OCI-LY7 (cell line): ENCODE measurements at regions not wholly inside any gene's neighbourhood (a gene's known extent, or its start where the extent isn't known, plus 50 kb on each side); places are given as distances from the start of the nearest gene placed in this dataset.
"Not testable (repeated sequence)": the region's sequence is repeated elsewhere in the genome, so short reads cannot be mapped to it uniquely, and the experiment has no call there.

Source experiments
- BruUV-seq: library from RNA; stranded (reverse); fragments of 400-500 nt; replicated peaks from 2 replicates; lab custom pipeline; 2021; lab: Mats Ljungman, UMichigan
- CTCF ChIA-PET: fragments of 300-600 bp; sonication (Branson Sonifier 250); formaldehyde crosslinking; loops from one replicate; lab custom pipeline; 2022; ENCODE audit warnings: antibody characterized with exemption; ENCODE audit not compliant: unreplicated experiment; lab: Charles Lee
- POLR2A ChIA-PET: fragments of 300-600 bp; sonication (Branson Sonifier 250); formaldehyde crosslinking; loops from one replicate; lab custom pipeline; 2022; ENCODE audit warnings: antibody characterized with exemption; lab: Charles Lee
- DNase-seq: peaks from one replicate; pipeline ENCODE4 v3.0.0-alpha.2; 2015; ENCODE audit warnings: low spot score
- H2AFZ ChIP-seq: fragments of 200-600 bp; sonication (generic), shearing (Covaris generic); 2 replicates; pipeline ENCODE4 v1.6.1; 2014; ENCODE audit warnings: mild to moderate bottlenecking, antibody characterized with exemption, low read length, moderate library complexity
- H3K27ac ChIP-seq: fragments of 200-600 bp; sonication (generic); 2 replicates; pipeline ENCODE4 v1.5.1; 2014; ENCODE audit warnings: mixed run types, low read depth, mild to moderate bottlenecking, moderate library complexity, low read length, inconsistent platforms; ENCODE audit not compliant: poor library complexity, severe bottlenecking
- H3K36me3 ChIP-seq: fragments of 200-600 bp; sonication (generic); 2 replicates; pipeline ENCODE4 v1.6.1; 2014; ENCODE audit warnings: mild to moderate bottlenecking, antibody characterized with exemption, low read length, moderate library complexity, mixed read lengths; ENCODE audit not compliant: insufficient read depth
- H3K4me1 ChIP-seq: fragments of 200-600 bp; sonication (generic); 2 replicates; pipeline ENCODE4 v1.5.1; 2014; ENCODE audit warnings: mild to moderate bottlenecking, low read length; ENCODE audit not compliant: insufficient read depth, poor library complexity, severe bottlenecking
- H3K4me2 ChIP-seq: fragments of 200-600 bp; sonication (generic); 2 replicates; pipeline ENCODE4 v1.6.1; 2014; ENCODE audit warnings: mild to moderate bottlenecking, low read length
- H3K4me3 ChIP-seq: fragments of 200-600 bp; sonication (generic); 2 replicates; pipeline ENCODE4 v1.5.1; 2014; ENCODE audit warnings: mild to moderate bottlenecking, low read depth, low read length; ENCODE audit not compliant: poor library complexity, severe bottlenecking
- H3K79me2 ChIP-seq: fragments of 200-600 bp; sonication (generic); 2 replicates; pipeline ENCODE4 v1.6.1; 2016; ENCODE audit warnings: low read depth, mild to moderate bottlenecking, low read length, moderate library complexity, mixed read lengths; ENCODE audit not compliant: insufficient read depth
- H3K9me2 ChIP-seq: fragments of 200-600 bp; sonication (generic); 2 replicates; pipeline ENCODE4 v1.6.1; 2016; ENCODE audit warnings: mild to moderate bottlenecking, low read length, mixed read lengths; ENCODE audit not compliant: insufficient read depth
- H3K9me3 ChIP-seq: fragments of 200-600 bp; sonication (generic); 2 replicates; pipeline ENCODE4 v1.6.1; 2014; ENCODE audit warnings: mild to moderate bottlenecking, mixed run types, low read length, mixed read lengths
- H4K20me1 ChIP-seq: fragments of 200-600 bp; sonication (generic); 2 replicates; pipeline ENCODE4 v1.6.1; 2014; ENCODE audit warnings: mild to moderate bottlenecking, antibody characterized with exemption, low read length, moderate library complexity, mixed read lengths; ENCODE audit not compliant: insufficient read depth
- EZH2phosphoT487 ChIP-seq: fragments of 200-600 bp; sonication (generic); IDR thresholded peaks from 2 replicates; pipeline ENCODE4 v1.6.1; 2018; ENCODE audit warnings: low read depth, borderline replicate concordance, mild to moderate bottlenecking, mixed run types, antibody characterized with exemption, low read length, moderate library complexity, mixed read lengths
- intact Hi-C: fragments of 100-400 bp; cut with micrococcal nuclease; formaldehyde crosslinking; loops from one replicate; pipeline ENCODE4 v1.10.0; 2022; ENCODE audit not compliant: unreplicated experiment
- TF ChIP-seq, protein P1 (sequence below): fragments of 200-600 bp; sonication (generic); conservative IDR thresholded peaks from 2 replicates; pipeline ENCODE4 v1.5.1; 2014; ENCODE audit warnings: mild to moderate bottlenecking, antibody characterized with exemption, low read length, moderate library complexity, mixed read lengths

DNA sequence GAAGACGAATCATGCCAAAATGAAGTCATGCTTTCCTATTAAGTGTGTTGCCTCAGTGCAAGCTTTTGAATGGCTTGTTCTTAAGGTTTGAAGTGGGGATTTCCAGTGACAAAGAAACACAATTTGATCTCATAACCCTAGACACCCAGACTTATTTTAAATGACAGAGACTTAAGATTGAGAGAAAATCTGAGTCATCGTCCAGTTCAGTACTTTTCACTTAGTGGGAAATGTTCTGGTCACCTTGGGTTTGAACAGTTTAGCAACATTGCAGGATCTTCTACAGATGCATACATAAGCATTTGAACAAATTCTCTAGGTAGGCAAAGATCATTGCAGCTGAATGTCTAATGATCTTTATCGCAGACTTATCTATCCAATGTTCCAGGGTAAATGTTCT is 926.7 kb upstream of the ADAMTS5 start:
- H3K4me2 ChIP-seq, H3K79me2 ChIP-seq, DNase-seq, BruUV-seq, H3K9me3 ChIP-seq, H3K36me3 ChIP-seq, H3K27ac ChIP-seq, H3K9me2 ChIP-seq, H3K4me3 ChIP-seq, CTCF ChIA-PET, H4K20me1 ChIP-seq, H2AFZ ChIP-seq, H3K4me1 ChIP-seq, intact Hi-C loops, POLR2A ChIA-PET: not testable (repeated sequence)

- CTCF ChIA-PET, POLR2A ChIA-PET, H3K9me3 ChIP-seq, H3K79me2 ChIP-seq, H3K4me3 ChIP-seq, H2AFZ ChIP-seq, H3K4me1 ChIP-seq, H4K20me1 ChIP-seq, H3K4me2 ChIP-seq, DNase-seq, intact Hi-C loops, H3K27ac ChIP-seq, H3K36me3 ChIP-seq, BruUV-seq, H3K9me2 ChIP-seq: not testable (repeated sequence)
Observed at GRCh38 chr21:27891495-27891894, 924.6 kb upstream of the ADAMTS5 start.

DNA sequence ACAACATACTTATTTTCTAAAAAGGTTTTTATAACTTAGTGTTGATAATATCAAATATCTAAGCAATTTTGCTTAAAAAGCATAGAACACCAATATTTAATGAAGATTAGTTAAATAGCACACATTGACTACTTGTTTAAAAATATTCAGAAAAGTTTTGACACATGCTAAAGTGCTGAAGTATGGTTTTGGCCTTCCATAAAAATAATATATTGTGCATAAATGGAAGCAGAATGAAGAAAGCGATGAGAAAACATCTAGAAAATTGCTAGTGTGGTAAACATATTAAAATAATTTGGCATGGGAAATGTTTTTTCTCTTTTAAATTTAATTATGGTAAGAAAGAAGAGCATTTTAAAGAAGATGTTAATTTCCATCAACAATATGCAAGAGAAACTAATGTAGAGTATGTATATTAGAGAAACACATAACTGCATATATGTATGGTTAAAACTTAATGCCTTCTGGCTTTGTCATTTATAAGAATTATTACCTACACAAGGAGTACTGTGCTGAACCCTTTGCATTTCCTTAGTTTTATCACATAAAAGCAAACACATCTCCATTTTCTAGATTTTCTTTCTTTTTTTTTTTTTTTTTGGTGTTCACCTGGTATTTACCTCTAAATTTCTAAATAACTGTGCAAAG is 921.0 kb upstream of the ADAMTS5 start:
- CTCF ChIA-PET, H3K9me3 ChIP-seq, DNase-seq, H3K4me3 ChIP-seq, H3K9me2 ChIP-seq, H4K20me1 ChIP-seq, POLR2A ChIA-PET, H3K79me2 ChIP-seq, BruUV-seq, H3K36me3 ChIP-seq, intact Hi-C loops, H3K4me1 ChIP-seq, H3K4me2 ChIP-seq, H2AFZ ChIP-seq, H3K27ac ChIP-seq: not testable (repeated sequence)

- no peak overlapping the region for H3K27ac ChIP-seq
- POLR2A ChIA-PET = no interaction called here
- no peak for DNase-seq
- no peak overlapping the region for H3K4me2 ChIP-seq
- intact Hi-C loops = no loop called here
- H4K20me1 ChIP-seq = no peaks in the 10 kb centered on the region
- BruUV-seq = no TSS peak
- H3K9me3 ChIP-seq = no peaks in the 10 kb centered on the region
- no peak overlapping the region for H2AFZ ChIP-seq
- no peak overlapping the region for H3K4me3 ChIP-seq
- CTCF ChIA-PET = no interaction called here
- H3K4me1 ChIP-seq = no peaks in the 10 kb centered on the region
- no peaks in the 10 kb centered on the region for H3K9me2 ChIP-seq
- no peak for TF ChIP-seq EZH2phosphoT487
- TF ChIP-seq, protein P1, sequence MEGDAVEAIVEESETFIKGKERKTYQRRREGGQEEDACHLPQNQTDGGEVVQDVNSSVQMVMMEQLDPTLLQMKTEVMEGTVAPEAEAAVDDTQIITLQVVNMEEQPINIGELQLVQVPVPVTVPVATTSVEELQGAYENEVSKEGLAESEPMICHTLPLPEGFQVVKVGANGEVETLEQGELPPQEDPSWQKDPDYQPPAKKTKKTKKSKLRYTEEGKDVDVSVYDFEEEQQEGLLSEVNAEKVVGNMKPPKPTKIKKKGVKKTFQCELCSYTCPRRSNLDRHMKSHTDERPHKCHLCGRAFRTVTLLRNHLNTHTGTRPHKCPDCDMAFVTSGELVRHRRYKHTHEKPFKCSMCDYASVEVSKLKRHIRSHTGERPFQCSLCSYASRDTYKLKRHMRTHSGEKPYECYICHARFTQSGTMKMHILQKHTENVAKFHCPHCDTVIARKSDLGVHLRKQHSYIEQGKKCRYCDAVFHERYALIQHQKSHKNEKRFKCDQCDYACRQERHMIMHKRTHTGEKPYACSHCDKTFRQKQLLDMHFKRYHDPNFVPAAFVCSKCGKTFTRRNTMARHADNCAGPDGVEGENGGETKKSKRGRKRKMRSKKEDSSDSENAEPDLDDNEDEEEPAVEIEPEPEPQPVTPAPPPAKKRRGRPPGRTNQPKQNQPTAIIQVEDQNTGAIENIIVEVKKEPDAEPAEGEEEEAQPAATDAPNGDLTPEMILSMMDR = no peak
- H3K36me3 ChIP-seq = no peaks in the 10 kb centered on the region
- H3K79me2 ChIP-seq = no peaks in the 10 kb centered on the region
Observed at GRCh38 chr21:27885296-27885711, 918.4 kb upstream of the ADAMTS5 start.

GRCh38 chr21:27881331-27881730 is 914.4 kb upstream of the ADAMTS5 start:
- H3K27ac ChIP-seq, POLR2A ChIA-PET, H3K79me2 ChIP-seq, DNase-seq, H4K20me1 ChIP-seq, BruUV-seq, H3K4me2 ChIP-seq, H3K4me1 ChIP-seq, H2AFZ ChIP-seq, H3K9me3 ChIP-seq, H3K4me3 ChIP-seq, CTCF ChIA-PET, H3K9me2 ChIP-seq, H3K36me3 ChIP-seq, intact Hi-C loops: not testable (repeated sequence)

- H2AFZ ChIP-seq, H3K4me1 ChIP-seq, H3K4me3 ChIP-seq, H3K36me3 ChIP-seq, BruUV-seq, intact Hi-C loops, H3K79me2 ChIP-seq, CTCF ChIA-PET, H4K20me1 ChIP-seq, H3K9me2 ChIP-seq, POLR2A ChIA-PET, H3K4me2 ChIP-seq, H3K9me3 ChIP-seq, H3K27ac ChIP-seq, DNase-seq: not testable (repeated sequence)
Observed at GRCh38 chr21:27872411-27872810, 905.5 kb upstream of the ADAMTS5 start.
